Liver (tissue), 3 donors: ENCODE measurements at regions not wholly inside any gene's neighbourhood (a gene's known extent, or its start where the extent isn't known, plus 50 kb on each side); places are given as distances from the start of the nearest gene placed in this dataset.

ENCODE experiments used
- EGR1 ChIP-seq, 2 donors: IDR thresholded peaks; 2 replicates each; pipeline ENCODE4 v1.6.1; 2016 to 2018; ENCODE audit warnings: antibody characterized with exemption in 2 of 2, low read depth in 2 of 2
- MAX ChIP-seq: IDR thresholded peaks from 2 replicates; pipeline ENCODE4 v1.6.1; 2016; ENCODE audit warnings: antibody characterized with exemption
- NR2F2 ChIP-seq: IDR thresholded peaks from 2 replicates; pipeline ENCODE4 v1.6.1; 2016; ENCODE audit warnings: antibody characterized with exemption
- REST ChIP-seq: IDR thresholded peaks from 2 replicates; pipeline ENCODE4 v1.6.1; 2016; ENCODE audit warnings: antibody characterized with exemption, mild to moderate bottlenecking
- TAF1 ChIP-seq: conservative IDR thresholded peaks from 2 replicates; pipeline ENCODE4 v1.6.1; 2016; ENCODE audit warnings: antibody characterized with exemption, mild to moderate bottlenecking
- TF ChIP-seq, protein P1 (sequence below): fragments of 150-350 bp; IDR thresholded peaks from 2 replicates; pipeline ENCODE4 v1.5.1; 2017; ENCODE audit warnings: improper control_type of control experiment, low read depth, low read length; ENCODE audit not compliant: missing input control
- donor health status: healthy.
- donor health status: healthy.

DNA sequence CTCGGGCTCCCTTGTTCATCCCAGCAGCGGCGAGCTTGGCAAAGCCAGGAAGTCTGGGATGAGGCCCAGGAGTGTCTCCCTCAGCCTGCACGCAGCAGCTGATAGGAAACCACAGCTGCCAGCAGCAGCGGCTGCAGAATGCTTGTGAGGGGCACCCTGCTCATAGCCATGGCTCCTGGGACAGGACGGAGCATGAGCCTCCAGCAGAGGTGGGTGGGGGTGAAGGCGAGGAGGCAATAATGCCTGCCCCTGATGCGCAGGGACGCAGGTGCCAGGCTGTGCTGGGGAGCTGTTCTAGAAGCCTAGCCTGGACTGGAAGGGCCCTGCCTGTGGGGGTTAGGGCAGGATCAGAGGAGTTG is 157.9 kb downstream of the CD83 start:
- TF ChIP-seq NR2F2, result no peak
- no peak for TF ChIP-seq REST
- no peak for TF ChIP-seq MAX
- TF ChIP-seq TAF1, result no peak
- TF ChIP-seq, protein P1, sequence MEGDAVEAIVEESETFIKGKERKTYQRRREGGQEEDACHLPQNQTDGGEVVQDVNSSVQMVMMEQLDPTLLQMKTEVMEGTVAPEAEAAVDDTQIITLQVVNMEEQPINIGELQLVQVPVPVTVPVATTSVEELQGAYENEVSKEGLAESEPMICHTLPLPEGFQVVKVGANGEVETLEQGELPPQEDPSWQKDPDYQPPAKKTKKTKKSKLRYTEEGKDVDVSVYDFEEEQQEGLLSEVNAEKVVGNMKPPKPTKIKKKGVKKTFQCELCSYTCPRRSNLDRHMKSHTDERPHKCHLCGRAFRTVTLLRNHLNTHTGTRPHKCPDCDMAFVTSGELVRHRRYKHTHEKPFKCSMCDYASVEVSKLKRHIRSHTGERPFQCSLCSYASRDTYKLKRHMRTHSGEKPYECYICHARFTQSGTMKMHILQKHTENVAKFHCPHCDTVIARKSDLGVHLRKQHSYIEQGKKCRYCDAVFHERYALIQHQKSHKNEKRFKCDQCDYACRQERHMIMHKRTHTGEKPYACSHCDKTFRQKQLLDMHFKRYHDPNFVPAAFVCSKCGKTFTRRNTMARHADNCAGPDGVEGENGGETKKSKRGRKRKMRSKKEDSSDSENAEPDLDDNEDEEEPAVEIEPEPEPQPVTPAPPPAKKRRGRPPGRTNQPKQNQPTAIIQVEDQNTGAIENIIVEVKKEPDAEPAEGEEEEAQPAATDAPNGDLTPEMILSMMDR, result no peak
- TF ChIP-seq EGR1 (IDR thresholded peaks at IDR 0.05; ENCODE audit: low read depth in 2 of 2), result no peak
